ENCODE measurements at regions not wholly inside any gene's neighbourhood (a gene's known extent, or its start where the extent isn't known, plus 50 kb on each side); places are given as distances from the start of the nearest gene placed in this dataset.

- no peak for DNase-seq
- peaks cover 5 to 8% of the 10 kb centered on the region in 2 experiments; a peak in 3 of 5 replicates for H3K9me3 Mint-ChIP-seq
Measured at GRCh38 chr17:13323990-13324389, 277.7 kb downstream of the HS3ST3A1 start.

More at GRCh38 chr17:13323990-13324389, 277.7 kb downstream of the HS3ST3A1 start:
- no peak overlapping the region for H2BK120ac ChIP-seq (ENCODE audit: low read depth, low read length, poor library complexity, severe bottlenecking)
- no peaks in the 10 kb centered on the region; the same call in 1 of the 2 replicates for H3K4me1 ChIP-seq (ENCODE audit: insufficient read depth, low read length)
- no peak overlapping the region for H2BK20ac ChIP-seq (ENCODE audit: low read depth, low read length, poor library complexity, severe bottlenecking)
- no peaks in the 10 kb centered on the region for H3K27me3 Mint-ChIP-seq (ENCODE audit: low read depth)
- H3K4me3 Mint-ChIP-seq: no peak overlapping the region
- H3K9me3 ChIP-seq (ENCODE audit: control insufficient read depth, low read depth, low read length): no peaks in the 10 kb centered on the region
- H3K14ac ChIP-seq (ENCODE audit: insufficient read depth, low read length): no peak overlapping the region
- H3K56ac ChIP-seq (ENCODE audit: insufficient read length, low read depth, low read length): no peak overlapping the region
- H4K8ac ChIP-seq (replicated peaks; ENCODE audit: insufficient read length, low read depth, low read length): no peak overlapping the region
- no peak overlapping the region for H3K27ac Mint-ChIP-seq
- H3K23ac ChIP-seq (ENCODE audit: insufficient read length, low read depth, low read length): no peak overlapping the region
- H2AK5ac ChIP-seq (ENCODE audit: insufficient read length, low read length): no peak overlapping the region
- H4K91ac ChIP-seq (ENCODE audit: insufficient read length, low read depth, low read length): no peak overlapping the region
- no peaks in the 10 kb centered on the region for H3K79me2 ChIP-seq (ENCODE audit: insufficient read depth, low read length)
- H3K27ac ChIP-seq (ENCODE audit: insufficient read length, low read depth, low read length): no peak overlapping the region
- no peak for TF ChIP-seq CTCF (conservative IDR thresholded peaks at IDR 0.05)
- no peaks in the 10 kb centered on the region for H3K79me1 ChIP-seq (ENCODE audit: insufficient read depth, low read depth, low read length, poor library complexity, severe bottlenecking)
- no peaks in the 10 kb centered on the region for H3K27me3 ChIP-seq (ENCODE audit: insufficient read depth, low read length)
- H3K36me3 Mint-ChIP-seq (ENCODE audit: insufficient read depth in 1 of 3, low read depth in 3 of 3): 0 out of 7 replicates have a peak, but pooled peaks cover 0 to 4% (median 0%) of the 10 kb centered on the region in 3 experiments
- no peak overlapping the region for H2AFZ ChIP-seq (ENCODE audit: low read length)
- H2BK15ac ChIP-seq (ENCODE audit: low read depth, low read length): no peak overlapping the region
- H3K4ac ChIP-seq (ENCODE audit: low read depth, low read length): no peak overlapping the region
- H3K4me1 Mint-ChIP-seq: no peaks in the 10 kb centered on the region
- H3K23me2 ChIP-seq (ENCODE audit: insufficient read length, low read depth, low read length, poor library complexity, severe bottlenecking): no peaks in the 10 kb centered on the region
- no peak overlapping the region for H2BK12ac ChIP-seq (ENCODE audit: insufficient read length, low read depth, low read length)
- no peak overlapping the region for H4K5ac ChIP-seq (ENCODE audit: insufficient read length, low read depth, low read length)
- no peak overlapping the region for H3T11ph ChIP-seq (ENCODE audit: low read length)
- no peak overlapping the region for H3K9ac ChIP-seq (ENCODE audit: extremely low read depth, insufficient read length, low read length)
- H3K4me2 ChIP-seq (ENCODE audit: insufficient read depth, insufficient read length, low read length): no peak overlapping the region
- no peak overlapping the region for H3K18ac ChIP-seq (ENCODE audit: insufficient read length, low read depth, low read length)
- no peak overlapping the region for H2BK5ac ChIP-seq (ENCODE audit: insufficient read length, low read length)
- no peaks in the 10 kb centered on the region for H4K20me1 ChIP-seq (ENCODE audit: control insufficient read depth, insufficient read depth, insufficient read length)

All from H9 (cell line).